GM21576 (cell line): ENCODE measurements at regions not wholly inside any gene's neighbourhood (a gene's known extent, or its start where the extent isn't known, plus 50 kb on each side); places are given as distances from the start of the nearest gene placed in this dataset.

Source experiments
- ATAC-seq: cut with Tn5 transposase; IDR thresholded peaks from one replicate; pipeline ENCODE4 v1.9.1; 2021; ENCODE audit warnings: mild to moderate bottlenecking, moderate library complexity; ENCODE audit not compliant: unreplicated experiment

- no peak for ATAC-seq
Observed at GRCh38 chr11:19661827-19662226, 50.8 kb upstream of the NAV2 start.

GRCh38 chr11:19660076-19660475, 52.6 kb upstream of the NAV2 start:
- ATAC-seq, result peak; percentile 99

GRCh38 chr11:19659529-19659928, 53.1 kb upstream of the NAV2 start:
- no peak for ATAC-seq

- no peak for ATAC-seq
Observed at GRCh38 chr11:19658344-19658743, 54.3 kb upstream of the NAV2 start.

GRCh38 chr11:19656140-19656541, 56.5 kb upstream of the NAV2 start:
- no peak for ATAC-seq

GRCh38 chr11:19652623-19653375, 59.8 kb upstream of the NAV2 start:
- no peak for ATAC-seq

GRCh38 chr11:19651653-19652052, 61.0 kb upstream of the NAV2 start:
- no peak for ATAC-seq

- no peak for ATAC-seq
Observed at GRCh38 chr11:19651028-19651427, 61.6 kb upstream of the NAV2 start.

- no peak for ATAC-seq
Observed at GRCh38 chr11:19650467-19650866, 62.2 kb upstream of the NAV2 start.

- no peak for ATAC-seq
Observed at GRCh38 chr11:19649751-19650150, 62.9 kb upstream of the NAV2 start.

GRCh38 chr11:19648321-19648720, 64.3 kb upstream of the NAV2 start:
- no peak for ATAC-seq

GRCh38 chr11:19647816-19648215, 64.8 kb upstream of the NAV2 start:
- no peak for ATAC-seq

- no peak for ATAC-seq
Observed at GRCh38 chr11:19646921-19647320, 65.7 kb upstream of the NAV2 start.

- no peak for ATAC-seq
Observed at GRCh38 chr11:19646308-19646707, 66.3 kb upstream of the NAV2 start.

GRCh38 chr11:19644316-19644715, 68.3 kb upstream of the NAV2 start:
- ATAC-seq, result no peak

- no peak for ATAC-seq
Observed at GRCh38 chr11:19642185-19643158, 70.2 kb upstream of the NAV2 start.

GRCh38 chr11:19639603-19640105, 73.0 kb upstream of the NAV2 start:
- no peak for ATAC-seq

- ATAC-seq, result no peak
Observed at GRCh38 chr11:19635332-19635731, 77.3 kb upstream of the NAV2 start.

GRCh38 chr11:19633276-19633675, 79.4 kb upstream of the NAV2 start:
- no peak for ATAC-seq

- no peak for ATAC-seq
Observed at GRCh38 chr11:19632499-19632834, 80.2 kb upstream of the NAV2 start.

GRCh38 chr11:19631712-19632498, 80.7 kb upstream of the NAV2 start:
- ATAC-seq, result no peak
